ENCODE measurements at regions not wholly inside any gene's neighbourhood (a gene's known extent, or its start where the extent isn't known, plus 50 kb on each side); places are given as distances from the start of the nearest gene placed in this dataset.

GRCh38 chr2:206869824-206870495 is 69.4 kb upstream of the CPO start:
- 11 to 100% (median 83%) methylated on average over 1 to 3 of the region's 3 CpGs; no CpG with 5 or more reads in 1 of the 10 experiments for WGBS, 10 experiments
- ATAC-seq (replicated peaks in 6 of 8) = peak in 3 of 8 experiments; percentile 74 to 76 (median 75)
- in situ Hi-C loops (cut with MboI; ENCODE audit: low pct_unique_long_range_greater_than_20kb in 2 of 9, low sequenced_read_pairs in 9 of 9, unreplicated experiment in 9 of 9) = no loop called here
- Histone ChIP-seq H3K4me1 (replicated peaks in 1 of 2) (peaks cover 7 to 26% of the 10 kb centered on the region in 2 donors), H3K4me3 (no peak overlapping the region), H3K27ac (no peak overlapping the region)

DNA sequence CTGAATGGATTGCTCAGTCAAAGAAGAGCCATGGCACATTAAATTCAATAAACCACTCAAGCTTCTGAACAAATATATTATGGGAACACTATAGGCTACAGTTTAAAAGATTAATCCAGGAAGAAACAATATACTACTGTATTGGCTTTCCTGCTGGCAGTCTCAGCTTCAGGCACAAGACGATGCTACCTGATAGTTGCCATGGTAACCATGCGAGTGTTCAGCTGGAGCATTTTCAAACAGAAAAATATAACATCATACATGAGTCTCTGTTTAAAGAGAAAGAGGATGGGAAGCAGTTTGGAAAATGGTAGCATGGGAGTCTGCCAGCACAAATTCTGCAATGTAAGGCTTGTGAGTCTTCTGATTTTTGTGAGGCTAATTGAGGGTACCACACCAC is 65.9 kb upstream of the CPO start:
- H3K27ac ChIP-seq = no peak overlapping the region

DNA sequence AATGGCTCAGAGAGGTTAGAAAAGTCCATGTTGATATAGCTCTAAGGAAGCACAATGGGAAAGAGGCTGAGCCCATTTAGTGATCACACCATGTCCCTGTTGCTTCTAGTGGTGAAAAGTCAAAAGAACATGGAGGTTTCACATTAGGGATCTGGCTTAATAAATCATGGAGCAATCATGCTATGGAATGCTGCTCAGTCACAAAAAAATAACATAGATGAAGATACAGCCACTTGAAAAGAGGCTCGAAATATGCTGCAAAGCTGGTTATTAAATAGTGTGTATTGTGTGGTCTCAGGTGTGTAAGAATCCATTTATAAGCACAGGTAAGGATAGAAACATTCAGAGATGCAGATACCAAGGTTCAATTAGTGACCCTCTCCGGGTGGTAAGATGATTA is 63.6 kb upstream of the CPO start:
- Histone ChIP-seq H3K27ac (no peak overlapping the region), H3K4me1 (replicated peaks in 1 of 2) (peaks cover 5 to 23% of the 10 kb centered on the region in 2 donors), H3K4me3 (no peak overlapping the region)
- in situ Hi-C loops (cut with MboI; ENCODE audit: low pct_unique_long_range_greater_than_20kb in 2 of 9, low sequenced_read_pairs in 9 of 9, unreplicated experiment in 9 of 9) = no loop called here
- ATAC-seq (replicated peaks in 6 of 8) = no peak
- 23 to 88% (median 68%) methylated on average over 1 to 2 of the region's 2 CpGs; no CpG with 5 or more reads in 1 of the 10 experiments for WGBS, 10 experiments

More for the DNA sequence above, 65.9 kb upstream of the CPO start:
- in situ Hi-C loops (cut with MboI; ENCODE audit: low pct_unique_long_range_greater_than_20kb in 2 of 9, low sequenced_read_pairs in 9 of 9, unreplicated experiment in 9 of 9) = no loop called here
- ATAC-seq (replicated peaks in 6 of 8) = peak in 5 of 8 experiments; percentile 58 to 79 (median 70)
- WGBS, 10 experiments = 30 to 89% (median 54%) methylated on average over 1 to 2 of the region's 2 CpGs; no CpG with 5 or more reads in 3 of the 10 experiments
- no peak overlapping the region for H3K4me3 ChIP-seq
- peaks cover 5 to 23% of the 10 kb centered on the region in 2 donors for H3K4me1 ChIP-seq (replicated peaks in 1 of 2)

- peak; percentile 65 to 96 (median 84) for ATAC-seq (replicated peaks in 6 of 8)
- Histone ChIP-seq H3K4me3 (no peak overlapping the region), H3K27ac (no peak overlapping the region), H3K4me1 (replicated peaks in 1 of 2) (peaks cover 5 to 23% of the 10 kb centered on the region in 2 donors)
- in situ Hi-C loops (cut with MboI; ENCODE audit: low pct_unique_long_range_greater_than_20kb in 2 of 9, low sequenced_read_pairs in 9 of 9, unreplicated experiment in 9 of 9) = no loop called here
- 0 to 21% (median 9%) methylated on average over 4 to 7 of the region's 7 CpGs for WGBS, 10 experiments
These were observed 63.0 kb upstream of the CPO start for GRCh38 chr2:206876216-206876860.

GRCh38 chr2:206881708-206882410 is 57.5 kb upstream of the CPO start:
- no peak overlapping the region for H3K4me3 ChIP-seq
- H3K4me1 ChIP-seq (replicated peaks in 1 of 2) = no peaks in the 10 kb centered on the region
- H3K27ac ChIP-seq = no peak overlapping the region
- in situ Hi-C loops (cut with MboI; ENCODE audit: low pct_unique_long_range_greater_than_20kb in 2 of 9, low sequenced_read_pairs in 9 of 9, unreplicated experiment in 9 of 9) = no loop called here
- 19 to 90% (median 73%) methylated on average over 3 to 11 of the region's 11 CpGs; no CpG with 5 or more reads in 1 of the 10 experiments for WGBS, 10 experiments
- ATAC-seq (replicated peaks in 6 of 8) = peak in 2 of 8 experiments; percentile 39 to 73

- 0 to 91% (median 84%) methylated on average over 3 to 4 of the region's 4 CpGs; no CpG with 5 or more reads in 2 of the 10 experiments for WGBS, 10 experiments
- no peak for ATAC-seq (replicated peaks in 6 of 8)
- Histone ChIP-seq H3K4me3 (no peak overlapping the region), H3K27ac (no peak overlapping the region), H3K4me1 (replicated peaks in 1 of 2) (peaks cover 8 to 9% of the 10 kb centered on the region in 2 donors)
- in situ Hi-C loops (cut with MboI; ENCODE audit: low pct_unique_long_range_greater_than_20kb in 2 of 9, low sequenced_read_pairs in 9 of 9, unreplicated experiment in 9 of 9) = no loop called here
These were observed 52.6 kb upstream of the CPO start for GRCh38 chr2:206886696-206887095.

GRCh38 chr2:206887745-206888144 is 51.6 kb upstream of the CPO start:
- Histone ChIP-seq H3K4me1 (replicated peaks in 1 of 2) (peaks cover 8 to 9% of the 10 kb centered on the region in 2 donors), H3K4me3 (no peak overlapping the region), H3K27ac (no peak overlapping the region)
- no peak for ATAC-seq (replicated peaks in 6 of 8)
- in situ Hi-C loops (cut with MboI; ENCODE audit: low pct_unique_long_range_greater_than_20kb in 2 of 9, low sequenced_read_pairs in 9 of 9, unreplicated experiment in 9 of 9) = no loop called here
- 7 to 100% (median 57%) methylated on average over 1 of the region's 1 CpG; no CpG with 5 or more reads in 4 of the 10 experiments for WGBS, 10 experiments

Data from motor neuron (in vitro differentiated cells).